Esophagus muscularis mucosa (tissue), 4 donors: ENCODE measurements at regions not wholly inside any gene's neighbourhood (a gene's known extent, or its start where the extent isn't known, plus 50 kb on each side); places are given as distances from the start of the nearest gene placed in this dataset.

Experiments used
- CTCF ChIP-seq, 3 experiments: fragments of 200-600 bp in 2 of 3; fragments of 450-650 bp in 1 of 3; sonication (generic) in 2 of 3; IDR thresholded peaks; one replicate each; pipeline ENCODE4 v1.5.1; 2017 to 2019; ENCODE audit warnings: antibody characterized with exemption in 3 of 3, mild to moderate bottlenecking in 2 of 3, moderate library complexity in 1 of 3
- EP300 ChIP-seq: sonication (generic); formaldehyde crosslinking; IDR thresholded peaks from one replicate; pipeline ENCODE4 v1.6.1; 2017; ENCODE audit warnings: antibody characterized with exemption
- POLR2A ChIP-seq: fragments of 450-650 bp; IDR thresholded peaks from one replicate; pipeline ENCODE4 v1.6.1; 2017; ENCODE audit warnings: antibody characterized with exemption, moderate library complexity, mild to moderate bottlenecking, low read depth
- POLR2AphosphoS5 ChIP-seq, 2 donors: sonication (generic); formaldehyde crosslinking; IDR thresholded peaks; one replicate each; pipeline ENCODE4 v1.6.1; 2017; ENCODE audit warnings: antibody characterized with exemption in 2 of 2

- no peak for TF ChIP-seq POLR2A
- TF ChIP-seq POLR2AphosphoS5 (IDR thresholded peaks at IDR 0.05), result no peak
- TF ChIP-seq CTCF (IDR thresholded peaks at IDR 0.05), result no peak
- TF ChIP-seq EP300, result no peak
Measured at GRCh38 chr15:95475067-95475466, 855.4 kb upstream of the NR2F2 start.
